ENCODE measurements at regions not wholly inside any gene's neighbourhood (a gene's known extent, or its start where the extent isn't known, plus 50 kb on each side); places are given as distances from the start of the nearest gene placed in this dataset.

DNA sequence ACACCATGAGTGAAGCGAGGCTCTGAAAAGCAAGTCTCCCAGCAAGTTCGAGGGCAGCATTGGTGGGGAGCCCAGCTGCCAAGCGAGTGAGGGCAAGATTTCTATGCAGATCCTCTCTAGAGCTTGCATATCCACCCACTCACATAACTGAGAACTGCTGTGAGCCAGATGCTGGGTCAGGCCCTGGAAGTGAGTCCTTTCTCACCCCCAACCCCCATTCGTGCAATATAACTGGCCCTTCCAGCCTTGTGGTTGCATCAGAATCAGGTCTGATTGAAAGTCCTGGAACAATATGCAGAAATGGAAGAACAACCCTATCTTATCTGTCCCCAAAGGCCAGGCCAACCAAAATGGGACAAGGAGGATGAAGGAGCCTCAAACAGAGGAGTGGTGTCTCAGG, 146.6 kb downstream of the IRX5 start:
- Histone ChIP-seq H2BK15ac (ENCODE audit: low read depth, low read length) (no peak overlapping the region), H3K9me3 (ENCODE audit: control insufficient read depth, insufficient read depth, low read length) (peaks cover 2% of the 10 kb centered on the region; the same call in 1 of the 2 replicates), H2AK9ac (replicated peaks; ENCODE audit: low read depth, low read length, poor library complexity) (no peak overlapping the region), H2BK5ac (ENCODE audit: low read depth, low read length, poor library complexity, severe bottlenecking) (no peak overlapping the region), H2BK120ac (ENCODE audit: low read depth, low read length) (no peak overlapping the region), H4K5ac (ENCODE audit: low read depth, low read length) (no peak overlapping the region), H3K18ac (ENCODE audit: low read depth, low read length) (no peak overlapping the region), H3K56ac (ENCODE audit: extremely low read depth, insufficient read depth, low read length) (no peak overlapping the region), H3K4me3 (ENCODE audit: insufficient read depth, low read depth, low read length) (no peak overlapping the region), H3K23ac (ENCODE audit: low read depth, low read length) (no peak overlapping the region), H2BK20ac (ENCODE audit: low read depth, low read length) (no peak overlapping the region), H3K36me3 (ENCODE audit: control insufficient read depth, insufficient read depth, low read length) (no peaks in the 10 kb centered on the region), H2AK5ac (ENCODE audit: low read depth, low read length) (no peak overlapping the region), H4K20me1 (ENCODE audit: insufficient read depth, low read length) (no peaks in the 10 kb centered on the region), H3K9me1 (ENCODE audit: insufficient read depth, low read length) (no peaks in the 10 kb centered on the region), H3K27me3 (ENCODE audit: control insufficient read depth, insufficient read depth, low read length) (no peaks in the 10 kb centered on the region), H2AFZ (replicated peaks; ENCODE audit: low read length, poor library complexity) (peak overlapping the region; percentile 21), H3K4me1 (ENCODE audit: control insufficient read depth, insufficient read depth, low read length) (no peaks in the 10 kb centered on the region), H4K91ac (ENCODE audit: insufficient read depth, low read depth, low read length) (no peak overlapping the region), H3K27ac (ENCODE audit: insufficient read depth, low read length) (no peak overlapping the region), H3K79me1 (ENCODE audit: low read depth in 1 of 2, low read length in 2 of 2) (no peaks in the 10 kb centered on the region), H3K4ac (ENCODE audit: low read depth, low read length) (no peak overlapping the region), H3K14ac (replicated peaks; ENCODE audit: low read depth, low read length) (no peak overlapping the region), H3K4me2 (ENCODE audit: low read depth, low read length) (no peak overlapping the region), H4K8ac (ENCODE audit: low read depth in 2 of 2, low read length in 2 of 2) (no peak overlapping the region), H3K9ac (ENCODE audit: low read depth, low read length) (no peak overlapping the region)
- ChIA-PET POLR2A (ENCODE audit: unreplicated experiment) (no interaction called here), CTCF (no interaction called here)
- ATAC-seq (ENCODE audit: low read depth) (no peak), DNase-seq (no peak)
- BruUV-seq (replicated peaks): no TSS peak
- dilution Hi-C loops (cut with HindIII; ENCODE audit: low sequenced_read_pairs, unreplicated experiment): no loop called here
- no CpG with 5 or more reads among the region's 4 CpGs for WGBS, 2 experiments (ENCODE audit: extremely low coverage in 2 of 2, insufficient read length in 1 of 2)
- in situ Hi-C loops (cut with MboI; ENCODE audit: low sequenced_read_pairs): no loop called here
- intact Hi-C loops (cut with micrococcal nuclease): no loop called here
- TF ChIP-seq, protein P1, sequence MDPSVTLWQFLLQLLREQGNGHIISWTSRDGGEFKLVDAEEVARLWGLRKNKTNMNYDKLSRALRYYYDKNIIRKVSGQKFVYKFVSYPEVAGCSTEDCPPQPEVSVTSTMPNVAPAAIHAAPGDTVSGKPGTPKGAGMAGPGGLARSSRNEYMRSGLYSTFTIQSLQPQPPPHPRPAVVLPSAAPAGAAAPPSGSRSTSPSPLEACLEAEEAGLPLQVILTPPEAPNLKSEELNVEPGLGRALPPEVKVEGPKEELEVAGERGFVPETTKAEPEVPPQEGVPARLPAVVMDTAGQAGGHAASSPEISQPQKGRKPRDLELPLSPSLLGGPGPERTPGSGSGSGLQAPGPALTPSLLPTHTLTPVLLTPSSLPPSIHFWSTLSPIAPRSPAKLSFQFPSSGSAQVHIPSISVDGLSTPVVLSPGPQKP (IDR thresholded peaks at IDR 0.05; ENCODE audit: borderline replicate concordance, low read depth, low read length): no peak
- TF ChIP-seq POLR2A (IDR thresholded peaks at IDR 0.05; ENCODE audit: low read depth, low read length) (no peak), CEBPB (IDR thresholded peaks at IDR 0.05; ENCODE audit: low read depth, low read length) (no peak), CHD1 (IDR thresholded peaks at IDR 0.05; ENCODE audit: low read depth, low read length) (no peak), NFE2L2 (IDR thresholded peaks at IDR 0.05; ENCODE audit: low read depth, low read length) (no peak), MXI1 (IDR thresholded peaks at IDR 0.05; ENCODE audit: borderline replicate concordance, low read depth, low read length) (no peak), MAZ (IDR thresholded peaks at IDR 0.05; ENCODE audit: borderline replicate concordance, low read depth, low read length) (no peak), RFX5 (IDR thresholded peaks at IDR 0.05; ENCODE audit: low read depth, low read length) (no peak)
- TF ChIP-seq, protein P2, sequence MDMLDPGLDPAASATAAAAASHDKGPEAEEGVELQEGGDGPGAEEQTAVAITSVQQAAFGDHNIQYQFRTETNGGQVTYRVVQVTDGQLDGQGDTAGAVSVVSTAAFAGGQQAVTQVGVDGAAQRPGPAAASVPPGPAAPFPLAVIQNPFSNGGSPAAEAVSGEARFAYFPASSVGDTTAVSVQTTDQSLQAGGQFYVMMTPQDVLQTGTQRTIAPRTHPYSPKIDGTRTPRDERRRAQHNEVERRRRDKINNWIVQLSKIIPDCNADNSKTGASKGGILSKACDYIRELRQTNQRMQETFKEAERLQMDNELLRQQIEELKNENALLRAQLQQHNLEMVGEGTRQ (IDR thresholded peaks at IDR 0.05; ENCODE audit: low read depth, low read length): no peak

All from IMR-90 (cell line).